ENCODE measurements at regions not wholly inside any gene's neighbourhood (a gene's known extent, or its start where the extent isn't known, plus 50 kb on each side); places are given as distances from the start of the nearest gene placed in this dataset.
A peak's percentile ranks its signal among the peaks of the same experiment; 100 is the strongest.

- TF ChIP-seq CTCF (IDR thresholded peaks at IDR 0.05; ENCODE audit: insufficient read depth, low read depth, low read length): no peak
- POLR2A ChIA-PET: no interaction called here
- CTCF ChIA-PET: no interaction called here
- Histone ChIP-seq H3K27me3 (ENCODE audit: control insufficient read depth, insufficient read depth, low read length) (no peaks in the 10 kb centered on the region), H3K4me3 (ENCODE audit: low read depth, low read length) (no peak overlapping the region), H3K36me3 (ENCODE audit: control insufficient read depth, insufficient read depth, low read length) (no peaks in the 10 kb centered on the region)
- DNase-seq (ENCODE audit: low read depth): no peak
These were observed 189.2 kb upstream of the STXBP6 start for GRCh38 chr14:25239170-25239569.

- ChIA-PET CTCF (interaction anchor here (0.5 to 2.6 kb wide), 10 partner anchors 12 to 532 kb away, joined by 3 to 13 read pairs (median 4); no protein-coding TSS in a partner anchor), POLR2A (no interaction called here)
- H3K27me3 ChIP-seq (ENCODE audit: control insufficient read depth, insufficient read depth, low read length): no peaks in the 10 kb centered on the region
- no peak for DNase-seq (ENCODE audit: low read depth)
- no peaks in the 10 kb centered on the region for H3K36me3 ChIP-seq (ENCODE audit: control insufficient read depth, insufficient read depth, low read length)
- TF ChIP-seq CTCF (IDR thresholded peaks at IDR 0.05; ENCODE audit: insufficient read depth, low read depth, low read length): peak; percentile 27; the same call in 1 of the 2 replicates
- H3K4me3 ChIP-seq (ENCODE audit: low read depth, low read length): no peak overlapping the region
These were observed 187.9 kb upstream of the STXBP6 start for GRCh38 chr14:25237845-25238244.

- ChIA-PET CTCF (no interaction called here), POLR2A (no interaction called here)
- TF ChIP-seq CTCF (IDR thresholded peaks at IDR 0.05; ENCODE audit: insufficient read depth, low read depth, low read length): no peak
- no peaks in the 10 kb centered on the region for H3K27me3 ChIP-seq (ENCODE audit: control insufficient read depth, insufficient read depth, low read length)
- no peak overlapping the region for H3K4me3 ChIP-seq (ENCODE audit: low read depth, low read length)
- no peak for DNase-seq (ENCODE audit: low read depth)
- H3K36me3 ChIP-seq (ENCODE audit: control insufficient read depth, insufficient read depth, low read length): no peaks in the 10 kb centered on the region
These were observed 183.7 kb upstream of the STXBP6 start for GRCh38 chr14:25233613-25234012.

DNA sequence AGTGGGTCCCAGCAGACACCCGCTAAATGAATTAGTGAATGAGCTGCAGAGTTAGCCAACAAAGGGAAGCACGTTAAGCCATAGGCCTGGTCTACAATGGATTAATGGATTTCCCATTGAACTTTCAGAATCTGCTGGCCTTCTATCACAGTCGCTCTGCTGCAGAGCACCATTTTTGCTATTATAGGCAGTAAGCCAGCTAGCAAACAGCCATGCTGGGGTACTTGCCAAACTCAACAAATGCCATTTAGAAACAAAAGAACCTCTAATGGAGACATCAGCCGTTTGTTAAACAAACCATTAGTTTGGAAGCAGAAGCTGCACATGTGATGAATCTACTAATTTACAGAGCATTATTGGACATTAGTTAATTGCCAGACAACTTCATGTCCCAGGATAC is 181.1 kb upstream of the STXBP6 start:
- ChIA-PET CTCF (no interaction called here), POLR2A (no interaction called here)
- H3K4me3 ChIP-seq (ENCODE audit: low read depth, low read length): no peak overlapping the region
- TF ChIP-seq CTCF (IDR thresholded peaks at IDR 0.05; ENCODE audit: insufficient read depth, low read depth, low read length): no peak
- no peaks in the 10 kb centered on the region for H3K36me3 ChIP-seq (ENCODE audit: control insufficient read depth, insufficient read depth, low read length)
- no peak for DNase-seq (ENCODE audit: low read depth)
- H3K27me3 ChIP-seq (ENCODE audit: control insufficient read depth, insufficient read depth, low read length): no peaks in the 10 kb centered on the region

DNA sequence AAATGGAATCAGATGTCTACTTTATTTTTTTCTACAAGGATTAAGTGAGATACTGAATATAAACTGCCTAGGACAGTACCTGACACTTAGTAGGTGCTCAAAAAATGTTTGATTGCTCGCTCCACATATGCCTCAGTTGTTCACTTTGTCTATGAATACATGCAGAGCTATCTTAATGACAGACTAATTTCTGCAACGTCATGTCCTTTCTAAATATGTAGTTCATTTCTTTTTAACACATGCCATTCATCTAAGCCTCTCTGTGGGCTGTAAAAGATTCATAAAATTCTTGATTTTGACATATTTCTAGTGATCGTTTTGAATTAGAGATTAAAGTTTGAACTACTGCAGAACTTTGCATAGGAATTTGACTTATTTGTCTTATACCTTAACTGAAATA is 176.3 kb upstream of the STXBP6 start:
- DNase-seq (ENCODE audit: low read depth): no peak
- POLR2A ChIA-PET: no interaction called here
- no peak overlapping the region for H3K4me3 ChIP-seq (ENCODE audit: low read depth, low read length)
- no peaks in the 10 kb centered on the region for H3K27me3 ChIP-seq (ENCODE audit: control insufficient read depth, insufficient read depth, low read length)
- H3K36me3 ChIP-seq (ENCODE audit: control insufficient read depth, insufficient read depth, low read length): no peaks in the 10 kb centered on the region
- no peak for TF ChIP-seq CTCF (IDR thresholded peaks at IDR 0.05; ENCODE audit: insufficient read depth, low read depth, low read length)
- CTCF ChIA-PET: interaction anchor here (0.6 to 2.4 kb wide), 2 partner anchors 12 to 501 kb away, joined by 3 to 8 read pairs; no protein-coding TSS in a partner anchor
